Amniotic epithelial cell (primary cell): ENCODE measurements at regions not wholly inside any gene's neighbourhood (a gene's known extent, or its start where the extent isn't known, plus 50 kb on each side); places are given as distances from the start of the nearest gene placed in this dataset.
"Not testable (repeated sequence)": the region's sequence is repeated elsewhere in the genome, so short reads cannot be mapped to it uniquely, and the experiment has no call there.

Source experiments
- DNase-seq: peaks from one replicate; pipeline ENCODE4 v3.0.0-alpha.2; 2010; ENCODE audit warnings: low read depth

DNA sequence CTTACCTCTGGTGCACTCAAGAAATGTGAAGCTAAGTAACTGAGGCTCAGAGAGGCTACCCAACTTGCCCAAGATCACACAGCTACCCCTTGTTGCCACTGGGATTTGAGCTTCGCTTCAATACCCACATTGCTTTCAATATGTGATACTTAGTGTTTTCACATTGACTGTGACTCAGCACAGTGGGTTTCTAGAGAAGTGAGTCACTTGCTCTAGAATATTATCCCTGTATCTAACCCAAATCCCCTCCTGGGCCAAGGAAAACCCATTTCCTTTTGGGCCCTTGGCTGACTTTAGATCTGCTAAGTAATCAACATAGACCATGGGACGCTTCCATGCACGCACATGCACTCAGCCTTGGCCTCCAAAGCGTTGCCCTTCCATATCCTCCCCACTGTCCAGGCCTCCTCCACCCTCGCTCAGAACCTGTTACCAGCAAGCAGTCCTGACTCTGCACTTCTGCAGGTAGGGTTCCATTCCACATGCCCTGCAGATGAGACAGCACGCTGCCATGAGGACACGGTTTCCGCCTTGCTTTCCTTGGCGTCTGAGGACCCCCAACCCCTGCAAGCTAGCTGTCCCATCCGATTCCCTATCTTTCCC, 87.7 kb upstream of the CHST15 start:
- DNase-seq: no peak

DNA sequence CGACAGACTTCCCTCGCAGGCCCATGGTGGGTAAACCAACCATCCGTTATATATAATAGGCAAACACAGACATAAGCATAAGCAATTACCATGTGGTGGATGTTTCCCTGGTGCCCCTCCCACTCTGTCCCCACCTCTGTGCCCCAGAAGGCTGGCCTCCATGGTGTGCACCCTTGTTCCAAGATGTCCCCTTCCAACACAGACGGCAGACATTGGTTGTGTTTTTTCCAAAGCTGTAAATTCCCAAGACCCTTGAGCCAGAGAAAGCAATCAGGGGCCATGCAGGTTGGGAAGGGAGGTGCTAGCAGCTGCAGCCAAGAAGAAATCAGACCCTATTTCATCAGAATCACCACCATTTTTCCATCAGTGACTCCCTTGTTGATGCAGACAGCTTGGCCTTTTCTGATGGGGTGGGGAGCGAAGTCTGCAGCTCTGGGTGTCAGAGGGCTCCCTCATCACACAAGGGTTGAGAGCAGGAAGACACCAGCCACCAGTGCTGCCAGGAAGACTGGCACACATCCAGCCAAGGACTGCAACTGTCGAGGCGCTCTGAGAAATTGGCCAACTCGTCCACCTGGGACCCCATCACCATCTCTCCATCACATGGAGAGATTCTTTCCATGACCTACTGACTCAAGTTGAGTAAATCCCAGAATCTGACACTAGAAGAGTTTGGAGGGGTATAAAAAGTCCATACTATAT, 86.8 kb upstream of the CHST15 start:
- DNase-seq: no peak

DNA sequence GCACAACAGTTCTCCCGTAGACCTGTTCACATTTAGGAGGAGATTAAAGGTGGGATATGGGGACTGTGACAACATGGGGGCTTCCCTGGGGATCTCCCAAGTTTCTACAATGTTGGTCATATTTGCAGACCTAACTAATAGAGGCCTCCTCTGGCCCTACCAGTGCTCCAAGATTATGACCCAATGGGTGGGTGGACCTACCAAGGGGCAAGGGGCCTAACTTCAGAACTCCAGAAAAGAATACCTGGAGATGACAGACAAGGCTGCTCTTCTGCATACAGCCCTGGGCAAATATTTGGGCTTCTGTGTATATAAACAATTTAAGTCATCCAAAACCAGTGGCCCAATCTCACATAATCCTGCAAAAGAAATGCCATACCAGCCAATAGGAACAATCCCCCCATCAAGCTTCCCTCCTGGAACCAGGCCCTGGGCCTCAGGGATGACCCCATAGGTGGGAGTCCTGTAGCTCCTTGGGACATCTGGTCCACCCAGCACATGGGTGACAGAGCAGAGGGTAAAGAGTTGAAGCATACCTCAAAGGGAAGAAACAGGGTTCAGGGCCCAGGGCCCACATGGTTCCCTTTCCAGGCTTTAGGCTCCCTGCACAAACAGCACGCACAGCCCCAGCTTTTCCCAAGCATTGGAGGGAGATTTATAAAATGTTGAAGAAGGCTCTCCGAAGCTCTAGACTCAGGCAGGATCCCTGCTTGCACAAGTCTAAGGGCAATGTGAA, 86.1 kb upstream of the CHST15 start:
- no peak for DNase-seq

DNA sequence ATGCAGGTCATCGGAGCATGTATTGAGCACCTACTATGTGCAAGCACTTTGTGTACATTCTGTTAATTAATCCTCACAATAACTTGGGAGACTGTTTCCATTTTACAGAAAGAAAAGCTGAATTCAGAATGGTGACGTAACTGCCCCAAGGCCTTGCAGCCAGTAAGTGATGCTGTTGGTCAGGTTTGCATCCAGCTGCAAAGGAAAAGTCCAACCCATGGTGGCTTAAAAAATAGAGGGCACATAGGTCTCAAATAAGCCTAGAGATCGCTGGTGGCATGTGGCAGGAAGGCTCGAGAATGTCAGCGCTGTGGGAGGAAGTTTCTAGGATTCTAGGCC, 83.8 kb upstream of the CHST15 start:
- no peak for DNase-seq

DNA sequence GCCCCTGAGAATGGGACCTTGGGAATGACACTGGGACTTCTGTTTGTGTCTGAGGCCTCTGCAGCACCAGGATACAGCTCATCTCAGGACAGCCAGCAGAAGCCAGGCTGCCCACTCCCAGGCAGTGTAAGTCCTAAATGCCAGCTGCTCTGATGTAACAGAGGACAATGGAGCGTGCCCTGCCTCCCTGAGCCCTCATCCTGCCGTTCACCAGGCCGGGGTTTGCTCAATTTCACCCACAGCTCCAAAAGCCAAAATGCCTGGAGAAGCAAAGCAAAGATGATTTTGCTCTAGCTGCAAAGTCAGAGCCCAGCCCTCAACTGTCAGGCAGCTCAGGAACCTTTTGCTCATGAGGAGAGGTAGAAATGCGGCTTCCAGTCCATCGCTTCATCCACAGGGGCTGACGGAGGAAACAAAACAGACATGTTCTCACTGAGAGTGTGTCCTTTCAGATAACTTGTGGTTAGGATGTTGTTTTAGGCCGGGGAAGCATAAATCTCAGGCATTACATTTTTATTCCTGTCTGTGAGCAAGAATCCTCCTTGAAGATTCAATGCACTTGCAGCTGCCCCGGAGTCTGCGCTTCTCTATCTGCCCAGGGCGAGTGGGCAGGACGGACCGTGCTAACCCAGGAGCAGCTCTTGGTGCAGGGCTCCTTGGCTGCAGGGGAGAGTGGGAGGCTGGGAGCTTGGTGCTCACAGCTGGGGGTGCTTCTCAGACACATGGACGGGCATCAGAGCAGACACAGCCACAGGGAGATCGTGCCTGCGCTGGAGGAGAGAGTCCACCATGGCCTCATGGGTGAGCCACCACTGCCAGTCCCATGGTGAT, 83.2 kb upstream of the CHST15 start:
- peak; percentile 15 for DNase-seq

DNA sequence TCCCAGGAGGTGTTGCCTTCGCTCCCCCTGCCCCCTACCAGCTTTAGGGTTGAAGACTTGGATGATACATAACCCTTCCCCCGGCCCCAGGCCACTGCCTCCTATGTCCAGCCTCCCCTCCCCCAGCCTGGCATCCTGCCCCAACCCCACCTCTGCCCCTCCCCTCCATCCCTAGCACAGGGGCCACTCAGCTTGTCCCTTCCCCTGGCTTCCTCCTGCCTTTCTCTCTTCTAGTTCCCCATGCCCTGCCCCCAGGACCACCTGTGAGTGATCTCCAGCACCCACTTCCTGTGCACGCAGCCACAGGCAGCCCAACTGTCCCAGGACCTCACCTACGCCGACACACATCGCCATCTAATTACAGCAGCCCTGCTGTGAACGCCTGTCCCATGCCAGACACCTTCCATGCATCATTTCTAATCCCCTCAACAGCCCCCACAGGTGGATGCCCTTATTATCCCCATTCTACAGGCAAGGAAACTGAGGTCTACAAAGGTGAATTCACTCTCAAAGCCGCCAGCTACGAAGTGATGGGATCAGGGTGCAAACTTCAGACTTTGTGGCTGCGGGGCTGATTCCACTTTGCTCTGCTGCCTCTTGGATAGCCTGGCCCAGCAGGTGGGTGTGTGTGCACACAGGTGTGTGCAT, 82.4 kb upstream of the CHST15 start:
- DNase-seq: no peak

DNA sequence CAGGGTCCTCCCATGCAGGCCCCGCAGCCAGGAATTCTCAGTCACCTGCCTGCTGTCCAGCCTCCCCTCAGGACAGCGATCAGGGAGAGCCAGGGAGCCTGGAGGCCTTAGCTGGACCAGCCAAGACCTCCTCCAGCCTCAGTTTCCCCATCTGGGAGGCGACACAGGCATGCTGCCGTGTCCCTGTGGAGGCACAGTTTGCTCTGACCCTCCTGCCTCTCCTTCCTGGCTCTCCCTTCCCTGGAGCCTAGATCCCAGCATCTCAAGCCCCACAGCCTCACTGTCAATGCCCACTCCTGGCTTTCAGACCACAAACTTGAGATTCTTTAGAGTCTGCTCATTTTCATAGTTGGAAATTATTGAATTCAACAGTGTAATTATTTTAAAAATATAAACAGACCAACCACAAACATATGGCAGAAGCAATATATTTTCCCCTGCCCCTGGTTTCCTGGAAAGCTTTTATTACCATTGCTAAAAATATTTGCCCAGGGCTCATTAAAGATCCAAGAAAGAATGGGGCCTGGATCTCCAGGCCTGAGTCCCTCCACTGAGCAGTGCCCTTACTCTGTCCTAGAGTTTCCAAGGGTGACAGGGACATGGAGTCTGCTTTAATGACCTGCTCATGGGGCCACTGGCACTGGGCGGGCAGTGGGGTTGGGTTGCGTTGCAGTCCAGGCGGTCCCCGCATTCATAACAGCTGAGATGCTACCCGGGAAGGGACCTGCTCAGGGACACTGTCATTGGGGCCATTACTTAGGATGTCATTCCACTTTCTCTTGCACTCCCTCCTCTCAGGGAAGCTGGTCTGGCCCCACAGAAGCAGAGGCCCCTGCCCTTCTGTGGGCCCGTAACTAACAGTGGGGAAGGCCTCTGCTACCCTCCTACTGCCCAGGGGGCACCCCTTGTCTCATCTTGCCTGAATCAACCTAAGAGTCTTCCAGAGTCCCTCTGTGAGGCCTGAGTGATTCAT, 81.6 kb upstream of the CHST15 start:
- DNase-seq: no peak

DNA sequence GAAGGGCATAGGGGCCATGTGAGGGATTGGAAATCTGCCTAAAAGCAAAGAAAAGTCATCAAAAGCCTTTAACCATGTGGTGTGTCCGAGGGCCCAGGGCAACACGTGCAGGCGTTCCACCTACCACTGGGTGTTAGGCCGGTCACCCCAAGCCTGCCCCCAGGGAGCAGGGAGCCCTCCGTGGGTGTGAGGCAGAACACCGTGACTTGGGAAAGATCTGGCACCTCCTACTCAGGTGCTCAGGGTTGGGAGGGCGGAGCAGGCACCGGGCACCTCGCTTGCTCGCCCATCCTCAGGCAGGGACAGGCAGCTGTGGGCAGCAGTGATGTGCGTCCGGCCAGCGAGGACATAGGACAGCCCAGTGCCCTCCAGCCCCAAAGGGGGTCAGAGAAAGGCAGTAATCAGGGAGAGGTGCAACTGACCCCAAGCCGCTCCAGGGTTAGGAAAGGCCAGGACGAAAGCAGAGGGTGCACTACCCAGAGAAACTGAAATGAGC, 80.7 kb upstream of the CHST15 start:
- no peak for DNase-seq

DNA sequence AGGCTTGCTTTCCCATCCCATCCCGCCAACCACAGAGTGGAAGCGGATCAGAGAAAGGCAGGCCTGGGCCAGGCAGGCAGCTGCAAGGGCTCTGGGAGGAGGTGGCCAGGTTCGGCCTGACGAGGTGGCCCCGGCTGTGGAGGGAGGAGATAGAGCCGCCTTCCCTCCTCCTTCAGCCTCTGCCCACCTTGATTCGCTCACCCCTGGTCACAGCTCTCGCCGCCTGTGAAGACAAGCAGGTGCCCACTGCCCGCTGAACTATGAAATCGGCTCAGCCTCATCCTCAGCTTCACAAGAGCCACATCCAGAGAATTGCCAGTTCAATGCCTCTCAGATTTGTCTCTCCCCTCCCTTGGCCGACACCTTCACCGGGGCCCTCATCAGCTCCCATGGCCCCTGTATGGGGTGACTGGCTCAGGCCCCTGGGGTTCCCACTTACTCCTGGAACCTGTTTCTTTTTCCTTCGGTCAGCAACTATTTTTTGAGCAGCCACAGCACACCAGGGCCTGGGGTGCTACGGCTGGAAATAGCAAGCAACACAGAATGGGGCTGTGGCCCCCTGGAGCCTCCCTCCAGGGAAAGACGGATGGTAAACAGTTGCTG, 80.0 kb upstream of the CHST15 start:
- no peak for DNase-seq

DNA sequence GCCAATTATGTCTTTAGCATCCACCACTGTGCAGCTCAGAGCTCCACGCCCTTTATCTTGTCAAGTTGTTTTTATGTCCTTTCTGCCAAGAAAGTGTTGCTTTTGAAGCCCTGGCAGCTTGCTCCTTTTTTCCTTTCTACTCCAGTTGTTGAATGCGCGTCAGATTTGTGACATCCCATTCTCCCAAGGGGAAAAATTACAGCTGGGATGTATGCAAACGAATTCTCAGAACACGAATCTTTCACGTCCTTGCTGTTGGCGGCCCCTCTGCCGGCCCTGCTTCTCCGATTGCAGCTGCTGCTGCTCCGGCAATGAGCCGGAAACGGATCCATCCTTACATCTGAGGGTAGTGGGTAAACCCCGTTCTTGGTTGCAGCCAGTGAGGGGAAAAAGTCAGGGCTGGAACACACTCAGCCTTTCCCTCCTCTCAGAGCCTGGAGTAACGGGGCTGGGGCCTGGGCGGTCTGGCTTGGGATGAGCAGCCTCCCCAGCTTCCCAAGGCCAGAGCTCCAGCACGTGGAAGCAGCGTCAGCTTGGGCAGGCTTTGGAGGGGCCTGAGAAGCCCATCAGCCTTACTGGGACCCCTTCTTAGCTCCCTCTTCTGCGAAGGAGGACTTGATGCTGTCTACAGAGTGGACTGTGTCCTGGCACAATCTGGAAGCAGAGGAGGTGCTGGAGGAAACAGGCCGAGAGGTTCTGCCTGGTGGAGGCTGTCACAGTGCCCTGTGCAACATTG, 79.0 kb upstream of the CHST15 start:
- no peak for DNase-seq

DNA sequence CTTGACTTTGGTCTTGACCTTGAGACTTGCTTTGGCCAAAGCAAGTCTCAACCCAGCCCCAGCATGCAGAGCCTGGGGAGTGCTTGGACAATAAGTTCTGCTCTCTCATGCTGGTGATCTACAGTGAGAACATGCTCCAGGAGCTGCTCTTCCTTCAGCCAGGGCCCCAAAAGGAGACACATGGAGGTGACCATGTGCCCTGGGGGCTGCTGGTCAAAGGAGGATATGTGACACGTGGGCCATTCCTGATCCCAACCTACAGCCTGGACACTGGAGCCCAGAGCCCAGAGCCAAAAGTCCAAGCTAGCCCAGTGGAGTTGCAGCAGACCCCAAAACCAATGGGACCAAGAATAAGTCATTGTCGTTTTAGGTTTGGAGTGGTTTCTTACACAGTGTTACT, 78.2 kb upstream of the CHST15 start:
- DNase-seq: no peak

DNA sequence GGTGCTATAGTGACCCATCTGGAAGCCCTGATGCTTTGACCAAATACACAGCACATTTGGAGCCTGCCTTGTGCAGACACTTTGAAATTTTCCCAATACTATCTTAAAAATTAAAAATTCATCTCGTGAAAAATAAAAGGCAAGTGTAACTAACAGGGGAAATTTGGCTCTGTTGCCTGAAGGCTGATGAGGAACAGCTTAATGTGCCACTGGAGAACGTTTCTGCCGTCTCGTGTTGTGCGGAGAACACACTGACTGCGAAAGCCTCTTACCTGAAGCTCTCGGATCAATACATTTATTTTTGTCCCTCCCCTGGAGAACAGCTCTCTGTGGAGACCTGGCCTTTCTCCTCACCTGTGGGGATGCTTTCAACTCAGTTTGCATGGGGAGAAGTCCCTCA, 77.2 kb upstream of the CHST15 start:
- DNase-seq: no peak

DNA sequence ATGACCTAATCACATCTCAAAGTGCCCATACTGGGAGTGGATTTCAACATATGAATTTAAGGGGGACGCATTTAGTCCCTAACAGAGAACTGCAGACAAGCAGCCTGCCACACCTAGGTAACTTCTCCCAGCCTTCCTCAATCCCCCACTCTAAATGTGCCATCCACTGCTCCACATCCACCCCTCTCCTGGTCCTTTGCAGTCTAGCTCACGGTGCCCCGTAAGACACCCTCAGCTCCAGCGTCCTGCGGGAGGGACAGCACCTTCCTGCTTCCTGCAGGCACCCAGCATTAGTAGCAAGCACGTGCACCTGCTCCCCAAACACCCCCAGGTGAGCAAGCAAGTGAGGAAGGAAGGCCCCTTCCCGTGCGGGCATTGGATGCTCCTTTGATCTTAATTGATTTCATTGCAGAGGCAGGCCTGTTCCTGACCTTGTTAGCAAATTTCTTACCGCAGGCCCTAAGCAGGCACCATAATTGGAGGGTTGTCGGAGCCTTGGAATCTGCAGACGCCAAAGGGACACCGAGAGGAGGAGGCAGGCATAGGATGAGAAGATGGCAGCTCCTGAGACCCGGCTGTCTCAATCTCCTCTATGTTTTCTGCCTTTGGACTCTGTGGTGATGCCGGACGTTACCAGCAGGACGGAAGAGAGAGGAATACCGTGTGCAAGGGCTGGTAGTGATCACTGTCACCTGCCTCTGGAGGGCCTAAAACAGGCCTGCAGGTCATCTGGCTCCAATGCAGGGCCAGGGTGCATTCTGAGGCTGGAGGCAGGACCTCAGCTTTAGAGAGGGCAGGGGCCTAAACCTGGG, 75.8 kb upstream of the CHST15 start:
- no peak for DNase-seq

DNA sequence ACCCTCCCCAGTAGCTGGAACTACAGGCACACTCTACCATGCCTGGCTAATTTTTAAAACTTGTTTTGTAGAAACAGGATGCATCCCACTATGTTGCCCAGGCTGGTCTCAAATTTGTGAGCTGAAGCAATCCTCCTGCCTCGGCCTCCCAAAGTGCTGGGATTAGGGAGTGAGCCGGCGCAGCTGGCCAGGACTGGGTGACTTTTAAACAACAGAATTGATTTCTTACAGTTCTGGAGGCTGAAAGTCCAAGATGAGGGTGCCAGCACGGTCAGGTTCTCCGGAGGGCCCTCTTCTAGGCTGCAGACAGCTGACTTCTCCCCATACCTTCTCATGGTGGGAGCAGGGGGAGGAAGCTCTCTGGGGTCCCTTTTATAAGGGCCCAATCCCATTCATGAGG, 75.2 kb upstream of the CHST15 start:
- no peak for DNase-seq

DNA sequence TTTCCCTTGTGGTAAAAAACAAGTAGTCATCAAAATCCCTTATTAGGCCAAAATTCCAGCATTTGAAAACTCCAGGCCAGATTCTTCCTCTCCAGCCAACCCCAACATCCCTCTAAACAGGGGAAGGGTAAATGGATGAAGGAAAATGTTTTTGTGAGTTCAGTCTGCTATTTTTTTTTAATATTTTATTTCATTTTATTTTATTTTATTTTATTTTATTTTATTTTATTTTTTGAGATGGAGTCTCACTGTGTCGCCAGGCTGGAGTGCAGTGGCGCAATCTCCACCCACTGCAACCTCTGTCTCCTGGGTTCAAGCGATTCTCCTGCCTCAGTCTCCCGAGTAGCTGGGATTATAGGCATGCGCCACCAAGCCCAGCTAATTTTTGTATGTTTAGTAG, 74.5 kb upstream of the CHST15 start:
- DNase-seq: not testable (repeated sequence)

DNA sequence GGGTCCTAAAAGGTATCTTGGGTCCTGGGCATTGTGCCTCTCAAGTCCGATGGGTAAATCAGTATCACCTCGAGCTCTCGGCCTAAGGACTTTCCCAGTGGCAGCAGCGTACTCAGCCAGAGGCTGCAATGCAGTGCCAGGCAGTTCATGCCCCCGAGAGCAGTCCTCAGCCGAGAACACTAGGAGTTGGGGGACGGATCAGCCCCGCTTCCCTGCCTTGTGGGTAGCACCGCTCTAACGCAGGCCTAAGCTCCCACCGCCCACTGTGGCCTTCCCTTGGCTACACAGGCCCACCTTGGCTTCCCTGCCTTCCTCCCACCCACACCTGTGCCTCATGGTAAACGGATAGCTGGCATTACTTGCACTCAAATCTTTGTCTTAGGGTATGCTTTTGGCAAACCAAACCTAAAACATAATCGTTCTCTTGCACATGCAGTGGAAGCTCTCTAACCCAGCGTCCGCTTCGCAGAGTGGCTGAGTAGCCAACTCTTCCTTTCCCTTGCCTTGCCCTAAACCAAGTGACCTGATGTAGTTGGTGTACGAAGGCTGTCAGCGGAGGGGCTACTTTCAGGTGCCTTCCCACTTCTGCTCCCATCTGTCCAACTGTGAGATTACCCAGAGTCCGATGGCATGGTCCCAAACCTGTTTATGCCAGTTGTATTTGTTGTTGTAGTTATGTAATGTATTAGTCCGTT, 73.2 kb upstream of the CHST15 start:
- DNase-seq: no peak

DNA sequence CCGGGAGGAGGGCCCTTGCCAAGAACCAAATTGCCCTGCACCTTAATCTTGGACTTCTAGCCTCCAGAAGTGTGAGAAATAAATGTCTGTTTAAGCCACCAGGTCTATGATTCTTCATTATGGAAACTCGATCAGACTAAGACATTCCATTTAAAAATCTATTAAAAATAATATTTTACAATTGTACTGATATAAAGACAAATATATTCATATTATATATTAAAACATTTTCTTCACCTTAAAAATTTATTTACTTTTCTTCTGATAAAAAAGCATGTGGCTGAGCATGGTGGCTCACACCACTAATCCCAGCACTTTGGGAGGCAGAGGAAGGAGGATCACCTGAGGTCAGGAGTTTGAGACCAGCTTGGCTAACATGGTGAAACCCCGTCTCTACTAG, 72.4 kb upstream of the CHST15 start:
- DNase-seq: no peak

DNA sequence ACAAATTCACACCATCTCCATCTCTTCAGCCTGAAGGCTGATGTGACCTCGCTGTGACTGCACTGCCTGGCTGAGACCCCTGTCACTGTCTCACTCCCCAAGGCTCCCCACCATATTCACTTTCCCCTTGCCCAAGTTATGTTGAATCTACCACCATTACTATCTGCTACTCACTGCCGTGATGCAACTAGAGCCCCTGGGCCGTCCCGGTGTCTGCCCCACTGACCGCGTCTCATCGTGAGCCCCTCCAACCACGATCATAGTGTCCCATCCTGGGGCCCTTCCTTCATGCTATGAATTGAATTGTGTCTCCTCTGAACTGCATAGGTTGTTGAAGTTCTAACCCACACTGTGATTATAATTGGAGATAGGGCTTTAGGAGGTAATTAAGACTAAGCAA, 71.9 kb upstream of the CHST15 start:
- DNase-seq: no peak
